H1 (cell line): ENCODE measurements at regions not wholly inside any gene's neighbourhood (a gene's known extent, or its start where the extent isn't known, plus 50 kb on each side); places are given as distances from the start of the nearest gene placed in this dataset.

Source experiments
- CTCF ChIA-PET: fragments of 300-600 bp; sonication (Branson Sonifier 250); formaldehyde crosslinking; loops from one replicate; lab custom pipeline; 2021; ENCODE audit not compliant: partially characterized antibody; lab: Charles Lee
- POLR2A ChIA-PET: fragments of 300-600 bp; sonication (Branson Sonifier 250); formaldehyde crosslinking; loops from one replicate; lab custom pipeline; 2021; ENCODE audit warnings: inconsistent platforms; ENCODE audit not compliant: partially characterized antibody; lab: Charles Lee
- DNase-seq, 2 experiments: peaks; one replicate each; pipeline versions ENCODE4 v3.0.0 to v3.0.0-alpha.2; 2010 to 2022; ENCODE audit warnings: low spot score in 2 of 2, low read depth in 1 of 2, mixed read lengths in 1 of 2
- FAIRE-seq: peaks from 2 replicates; lab custom pipeline; 2011; peaks lifted over from hg19 to GRCh38; lab: Jason Lieb, UNC
- H2AFZ ChIP-seq: 2 replicates; pipeline ENCODE4 v1.8.1; 2012; ENCODE audit warnings: low read length, inconsistent platforms
- H2AK5ac ChIP-seq: 2 replicates; pipeline ENCODE4 v1.6.1; 2013; ENCODE audit warnings: low read depth, low read length
- H2BK120ac ChIP-seq: replicated peaks from 2 replicates; pipeline ENCODE3; 2013; ENCODE audit warnings: low read depth, low read length, inconsistent platforms
- H2BK12ac ChIP-seq: 2 replicates; pipeline ENCODE4 v1.6.1; 2013; ENCODE audit warnings: low read depth, low read length
- H2BK15ac ChIP-seq: 2 replicates; pipeline ENCODE4 v1.6.1; 2013; ENCODE audit warnings: low read length
- H2BK20ac ChIP-seq: 2 replicates; pipeline ENCODE4 v1.6.1; 2013; ENCODE audit warnings: low read length
- H2BK5ac ChIP-seq: 2 replicates; pipeline ENCODE4 v1.6.1; 2013; ENCODE audit warnings: low read depth, low read length
- H3K14ac ChIP-seq: 2 replicates; pipeline ENCODE4 v1.6.1; 2013; ENCODE audit warnings: inconsistent platforms; ENCODE audit not compliant: insufficient read length
- H3K18ac ChIP-seq: 2 replicates; pipeline ENCODE4 v1.6.1; 2013; ENCODE audit warnings: low read length; ENCODE audit errors: extremely low read depth
- H3K23ac ChIP-seq: 2 replicates; pipeline ENCODE4 v1.6.1; 2013; ENCODE audit warnings: inconsistent platforms; ENCODE audit not compliant: insufficient read length
- H3K23me2 ChIP-seq: 2 replicates; pipeline ENCODE4 v1.6.1; 2013; ENCODE audit warnings: low read depth, low read length
- H3K27ac ChIP-seq: 2 replicates; pipeline ENCODE4 v1.6.1; 2011; ENCODE audit warnings: low read depth, low read length, inconsistent platforms
- H3K27me3 ChIP-seq, 4 experiments: replicated peaks in 1 of 4; 1 replicate in 1 of 4; 2 replicates in 3 of 4; pipeline versions ENCODE4 v1.6.1 to v1.8.1; 2011 to 2013; ENCODE audit warnings: low read length in 3 of 4, mild to moderate bottlenecking in 3 of 4, inconsistent platforms in 2 of 4, mixed read lengths in 2 of 4, moderate library complexity in 1 of 4; ENCODE audit not compliant: control insufficient read depth in 3 of 4, insufficient read depth in 3 of 4; ENCODE audit errors: extremely low read depth in 1 of 4
- H3K36me3 ChIP-seq, 4 experiments: 2 replicates each; pipeline versions ENCODE4 v1.6.1 to v1.8.1; 2011 to 2013; ENCODE audit warnings: mild to moderate bottlenecking in 4 of 4, low read length in 3 of 4, moderate library complexity in 2 of 4, control low read depth in 1 of 4, inconsistent platforms in 1 of 4; ENCODE audit not compliant: insufficient read depth in 4 of 4, control insufficient read depth in 2 of 4
- H3K4ac ChIP-seq: replicated peaks from 2 replicates; pipeline ENCODE3; 2013; ENCODE audit warnings: low read length, low read depth, mixed read lengths, inconsistent platforms; ENCODE audit not compliant: insufficient read length
- H3K4me1 ChIP-seq, 4 experiments: replicated peaks in 1 of 4; 1 replicate in 1 of 4; 2 replicates in 3 of 4; pipeline versions ENCODE4 v1.6.1 to v1.8.1; 2011 to 2013; ENCODE audit warnings: low read length in 3 of 4, inconsistent platforms in 2 of 4, mixed read lengths in 1 of 4; ENCODE audit not compliant: insufficient read depth in 4 of 4, control insufficient read depth in 3 of 4
- H3K4me2 ChIP-seq, 2 experiments: 2 replicates each; pipeline versions ENCODE4 v1.6.1 to v1.8.1; 2011 to 2013; ENCODE audit warnings: low read depth in 2 of 2, low read length in 2 of 2, control low read depth in 1 of 2, inconsistent platforms in 1 of 2, mild to moderate bottlenecking in 1 of 2; ENCODE audit not compliant: insufficient read depth in 1 of 2
- H3K4me3 ChIP-seq, 4 experiments: fragments of 200-600, 300-600 bp in 1 of 4; sonication (generic), shearing (Covaris generic), sonication (Bioruptor Twin) in 1 of 4; 2 replicates each; pipeline versions ENCODE4 v1.5.1 to v1.8.1; 2011 to 2016; ENCODE audit warnings: low read length in 4 of 4, low read depth in 3 of 4, control low read depth in 2 of 4, inconsistent platforms in 2 of 4, mild to moderate bottlenecking in 2 of 4, mixed read lengths in 1 of 4, moderate library complexity in 1 of 4; ENCODE audit not compliant: insufficient read depth in 2 of 4; ENCODE audit errors: extremely low read depth in 1 of 4
- H3K56ac ChIP-seq: replicated peaks from 2 replicates; pipeline ENCODE3; 2013; ENCODE audit warnings: low read depth, mild to moderate bottlenecking, mixed read lengths, low read length, inconsistent platforms; ENCODE audit not compliant: insufficient read length
- H3K79me1 ChIP-seq: 2 replicates; pipeline ENCODE4 v1.6.1; 2013; ENCODE audit warnings: low read depth, low read length, control low read depth
- H3K79me2 ChIP-seq, 2 experiments: 2 replicates each; pipeline versions ENCODE4 v1.6.1 to v1.8.1; 2012 to 2013; ENCODE audit warnings: low read length in 2 of 2, mild to moderate bottlenecking in 2 of 2, inconsistent platforms in 1 of 2; ENCODE audit not compliant: insufficient read depth in 2 of 2, control insufficient read depth in 1 of 2
- H3K9ac ChIP-seq, 4 experiments: replicated peaks in 1 of 4; 1 replicate in 1 of 4; 2 replicates in 3 of 4; pipeline versions ENCODE4 v1.6.1 to v1.8.1; 2011 to 2013; ENCODE audit warnings: low read depth in 3 of 4, low read length in 3 of 4, control low read depth in 2 of 4, mild to moderate bottlenecking in 2 of 4, moderate library complexity in 2 of 4, inconsistent platforms in 1 of 4; ENCODE audit errors: extremely low read depth in 1 of 4
- H3K9me3 ChIP-seq, 2 experiments: 2 replicates each; pipeline versions ENCODE4 v1.6.1 to v1.8.1; 2012 to 2013; ENCODE audit warnings: mild to moderate bottlenecking in 2 of 2, moderate library complexity in 2 of 2, control low read depth in 1 of 2, inconsistent platforms in 1 of 2, low read depth in 1 of 2, low read length in 1 of 2, mixed read lengths in 1 of 2; ENCODE audit not compliant: insufficient read depth in 2 of 2
- H4K20me1 ChIP-seq, 2 experiments: replicated peaks in 1 of 2; 2 replicates each; pipeline versions ENCODE3 to v1.8.1; 2011 to 2013; ENCODE audit warnings: inconsistent platforms in 2 of 2, low read length in 2 of 2, mild to moderate bottlenecking in 1 of 2; ENCODE audit not compliant: insufficient read depth in 2 of 2, control insufficient read depth in 1 of 2
- H4K5ac ChIP-seq: 2 replicates; pipeline ENCODE4 v1.6.1; 2013; ENCODE audit warnings: low read length, low read depth, mixed read lengths, inconsistent platforms; ENCODE audit not compliant: insufficient read length
- H4K8ac ChIP-seq: 2 replicates; pipeline ENCODE4 v1.8.0; 2013; ENCODE audit warnings: mild to moderate bottlenecking, moderate library complexity, low read length, inconsistent platforms; ENCODE audit not compliant: insufficient read depth; ENCODE audit errors: extremely low read depth
- H4K91ac ChIP-seq: replicated peaks from 2 replicates; pipeline ENCODE3; 2013; ENCODE audit warnings: low read length, mixed read lengths, inconsistent platforms; ENCODE audit not compliant: insufficient read length
- CBX8 ChIP-seq: fragments of 300-800, 300-1000 bp; sonication (generic); IDR thresholded peaks from 2 replicates; pipeline ENCODE4 v1.7.1; 2016; ENCODE audit warnings: low read depth, low read length, borderline replicate concordance
- CEBPB ChIP-seq: IDR thresholded peaks from 2 replicates; pipeline ENCODE4 v1.6.1; 2012; ENCODE audit warnings: low read depth, low read length
- GTF2F1 ChIP-seq: IDR thresholded peaks from 2 replicates; pipeline ENCODE4 v1.6.1; 2012; ENCODE audit warnings: low read depth, low read length, improper control_type of control experiment, borderline replicate concordance
- JUN ChIP-seq: IDR thresholded peaks from 2 replicates; pipeline ENCODE4 v1.6.1; 2011; ENCODE audit warnings: low read depth, mild to moderate bottlenecking, improper control_type of control experiment, low read length
- JUND ChIP-seq: IDR thresholded peaks from 2 replicates; pipeline ENCODE4 v1.6.1; 2011; ENCODE audit warnings: mild to moderate bottlenecking, improper control_type of control experiment, low read length
- TAF1 ChIP-seq: IDR thresholded peaks from 2 replicates; pipeline ENCODE4 v1.6.1; 2011; ENCODE audit warnings: mild to moderate bottlenecking, low read depth, low read length
- WGBS, 2 experiments: shearing (Covaris generic) in 1 of 2; methylation state at CpG; one replicate each; pipeline versions ENCODE4 v1.1.6 to v1.1.7; 2013 to 2015; ENCODE audit warnings: low lambda C conversion rate in 2 of 2, mixed read lengths in 2 of 2, inconsistent platforms in 1 of 2, low coverage in 1 of 2, missing lambda C conversion rate in 1 of 2; ENCODE audit not compliant: insufficient replicate concordance in 2 of 2, insufficient coverage in 1 of 2, insufficient read length in 1 of 2; ENCODE audit errors: extremely low coverage in 1 of 2, missing lambda C conversion rate in 1 of 2; 5-methylcytosine and 5-hydroxymethylcytosine counted together
- TF ChIP-seq, protein P1 (sequence below): IDR thresholded peaks from 2 replicates; pipeline ENCODE4 v1.6.1; 2012; ENCODE audit warnings: inconsistent platforms

DNA sequence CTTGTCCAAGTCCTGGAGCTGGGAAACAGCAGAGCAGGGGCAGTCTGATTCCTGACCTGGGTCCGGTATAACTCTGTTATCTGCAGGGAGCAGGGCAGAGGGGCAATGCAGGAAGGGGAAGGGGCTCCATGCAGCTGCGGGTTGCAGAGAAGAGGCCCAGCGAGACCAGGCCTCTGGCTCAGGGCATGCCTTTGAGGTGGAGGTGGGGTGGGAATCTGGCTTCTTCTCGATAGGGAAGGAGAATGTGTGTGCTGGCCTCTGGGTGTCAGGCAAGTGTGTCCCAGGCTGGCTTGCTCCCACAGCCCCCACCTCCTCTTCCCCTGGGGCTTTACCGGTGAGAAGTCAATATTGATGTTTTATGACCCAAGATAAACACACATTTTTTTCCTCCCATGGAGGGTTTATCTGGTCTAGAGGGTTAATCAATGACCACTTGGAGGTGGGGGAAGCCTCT is 187.1 kb upstream of the HAAO start:
- H3K23ac ChIP-seq = no peak overlapping the region
- H2BK12ac ChIP-seq = no peak overlapping the region
- WGBS, 2 experiments = 95% methylated on average over 4 of the region's 5 CpGs; no CpG with 5 or more reads in 1 of the 2 experiments
- no peaks in the 10 kb centered on the region for H3K79me2 ChIP-seq
- H3K4me1 ChIP-seq = peaks cover 0 to 7% (median 4%) of the 10 kb centered on the region in 4 experiments; a peak in 4 of 7 replicates
- no peak overlapping the region for H4K8ac ChIP-seq
- H3K9me3 ChIP-seq = no peaks in the 10 kb centered on the region
- POLR2A ChIA-PET = interaction anchor here (1.0 kb wide), 1 partner anchor 15 kb away, joined by 3 read pairs; no protein-coding TSS in a partner anchor
- no peak overlapping the region for H3K4ac ChIP-seq
- DNase-seq (no peak), FAIRE-seq (no peak)
- H2BK120ac ChIP-seq = no peak overlapping the region
- H3K4me2 ChIP-seq = no peak overlapping the region
- H3K36me3 ChIP-seq = no peaks in the 10 kb centered on the region
- H2AK5ac ChIP-seq = no peak overlapping the region
- no peak overlapping the region for H3K27ac ChIP-seq
- H3K9ac ChIP-seq = no peak overlapping the region
- no peaks in the 10 kb centered on the region for H3K79me1 ChIP-seq
- H3K4me3 ChIP-seq = no peak overlapping the region
- H3K14ac ChIP-seq = no peak overlapping the region
- no peaks in the 10 kb centered on the region for H4K20me1 ChIP-seq
- TF ChIP-seq CEBPB (no peak), JUND (no peak), GTF2F1 (no peak), TAF1 (no peak), CBX8 (no peak), JUN (no peak)
- TF ChIP-seq, protein P1, sequence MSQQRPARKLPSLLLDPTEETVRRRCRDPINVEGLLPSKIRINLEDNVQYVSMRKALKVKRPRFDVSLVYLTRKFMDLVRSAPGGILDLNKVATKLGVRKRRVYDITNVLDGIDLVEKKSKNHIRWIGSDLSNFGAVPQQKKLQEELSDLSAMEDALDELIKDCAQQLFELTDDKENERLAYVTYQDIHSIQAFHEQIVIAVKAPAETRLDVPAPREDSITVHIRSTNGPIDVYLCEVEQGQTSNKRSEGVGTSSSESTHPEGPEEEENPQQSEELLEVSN = no peak
- no peak overlapping the region for H2BK15ac ChIP-seq
- no peak overlapping the region for H3K18ac ChIP-seq
- CTCF ChIA-PET = interaction anchor here (0.7 to 3.6 kb wide), 5 partner anchors 28 to 250 kb away, joined by 3 to 12 read pairs (median 4); no protein-coding TSS in a partner anchor
- H4K91ac ChIP-seq = no peak overlapping the region
- H2AFZ ChIP-seq = no peak overlapping the region
- H3K56ac ChIP-seq = no peak overlapping the region
- no peaks in the 10 kb centered on the region for H3K27me3 ChIP-seq
- no peak overlapping the region for H4K5ac ChIP-seq
- no peak overlapping the region for H2BK20ac ChIP-seq
- no peaks in the 10 kb centered on the region for H3K23me2 ChIP-seq
- H2BK5ac ChIP-seq = no peak overlapping the region
